ENCODE measurements at regions not wholly inside any gene's neighbourhood (a gene's known extent, or its start where the extent isn't known, plus 50 kb on each side); places are given as distances from the start of the nearest gene placed in this dataset.

GRCh38 chr11:134850566-134850965, 438.5 kb upstream of the B3GAT1 start:
- Histone ChIP-seq H2AFZ (ENCODE audit: low read depth, low read length) (no peak overlapping the region), H3K79me2 (ENCODE audit: insufficient read depth, low read length) (no peaks in the 10 kb centered on the region), H3K36me3 (ENCODE audit: insufficient read depth, low read length) (no peaks in the 10 kb centered on the region), H3K4me2 (ENCODE audit: low read length) (no peak overlapping the region), H3K4me3 (ENCODE audit: insufficient read depth, low read depth, low read length) (no peak overlapping the region), H3K27me3 (ENCODE audit: insufficient read depth, low read length) (no peaks in the 10 kb centered on the region), H3K9me3 (ENCODE audit: insufficient read depth, low read depth, low read length) (no peaks in the 10 kb centered on the region), H3K27ac (ENCODE audit: low read depth, low read length) (no peak overlapping the region), H4K20me1 (ENCODE audit: insufficient read depth, low read length) (no peaks in the 10 kb centered on the region), H3K4me1 (ENCODE audit: insufficient read depth, low read length) (no peaks in the 10 kb centered on the region), H3K9ac (ENCODE audit: low read length) (no peak overlapping the region)
- no peaks in the 10 kb centered on the region for H3K36me3 Mint-ChIP-seq (ENCODE audit: low read depth, unreplicated experiment)
- DNase-seq (ENCODE audit: low read depth), result no peak
- no peak overlapping the region for H3K4me3 Mint-ChIP-seq (ENCODE audit: unreplicated experiment)
- peaks cover 2% of the 10 kb centered on the region for H3K4me1 Mint-ChIP-seq (ENCODE audit: low read depth, unreplicated experiment)
- TF ChIP-seq CTCF (IDR thresholded peaks at IDR 0.05; ENCODE audit: insufficient read depth, low read depth, low read length) (no peak), EZH2 (IDR thresholded peaks at IDR 0.05; ENCODE audit: insufficient read depth, low read length) (no peak)
- no peak overlapping the region for H3K27ac Mint-ChIP-seq (ENCODE audit: unreplicated experiment)
- no peak for FAIRE-seq
- peaks cover 24% of the 10 kb centered on the region for H3K27me3 Mint-ChIP-seq (ENCODE audit: low read depth, unreplicated experiment)
- H3K9me3 Mint-ChIP-seq (ENCODE audit: unreplicated experiment), result peaks cover 3% of the 10 kb centered on the region

- no peak overlapping the region for H3K27ac ChIP-seq (ENCODE audit: low read depth, low read length)
- no peaks in the 10 kb centered on the region for H3K4me1 ChIP-seq (ENCODE audit: insufficient read depth, low read length)
- H3K4me3 ChIP-seq (ENCODE audit: insufficient read depth, low read depth, low read length), result no peak overlapping the region
- no peaks in the 10 kb centered on the region for H3K79me2 ChIP-seq (ENCODE audit: insufficient read depth, low read length)
- no peak for DNase-seq (ENCODE audit: low read depth)
- H3K9ac ChIP-seq (ENCODE audit: low read length), result no peak overlapping the region
- no peak overlapping the region for H3K4me3 Mint-ChIP-seq (ENCODE audit: unreplicated experiment)
- H3K27me3 ChIP-seq (ENCODE audit: insufficient read depth, low read length), result no peaks in the 10 kb centered on the region
- H3K9me3 ChIP-seq (ENCODE audit: insufficient read depth, low read depth, low read length), result no peaks in the 10 kb centered on the region
- no peaks in the 10 kb centered on the region for H4K20me1 ChIP-seq (ENCODE audit: insufficient read depth, low read length)
- no peak overlapping the region for H3K4me2 ChIP-seq (ENCODE audit: low read length)
- no peak for FAIRE-seq
- TF ChIP-seq CTCF (IDR thresholded peaks at IDR 0.05; ENCODE audit: insufficient read depth, low read depth, low read length) (no peak), EZH2 (IDR thresholded peaks at IDR 0.05; ENCODE audit: insufficient read depth, low read length) (no peak)
- H3K27ac Mint-ChIP-seq (ENCODE audit: unreplicated experiment), result no peak overlapping the region
- H2AFZ ChIP-seq (ENCODE audit: low read depth, low read length), result no peak overlapping the region
- H3K36me3 Mint-ChIP-seq (ENCODE audit: low read depth, unreplicated experiment), result no peaks in the 10 kb centered on the region
- H3K9me3 Mint-ChIP-seq (ENCODE audit: unreplicated experiment), result peaks cover 3% of the 10 kb centered on the region
- peaks cover 28% of the 10 kb centered on the region for H3K27me3 Mint-ChIP-seq (ENCODE audit: low read depth, unreplicated experiment)
- peaks cover 2% of the 10 kb centered on the region for H3K4me1 Mint-ChIP-seq (ENCODE audit: low read depth, unreplicated experiment)
- H3K36me3 ChIP-seq (ENCODE audit: insufficient read depth, low read length), result no peaks in the 10 kb centered on the region
Observed at GRCh38 chr11:134849833-134850232, 437.8 kb upstream of the B3GAT1 start.

GRCh38 chr11:134847083-134847715, 435.2 kb upstream of the B3GAT1 start:
- no peaks in the 10 kb centered on the region for H3K4me1 ChIP-seq (ENCODE audit: insufficient read depth, low read length)
- Mint-ChIP-seq H3K36me3 (ENCODE audit: low read depth, unreplicated experiment) (no peaks in the 10 kb centered on the region), H3K27ac (ENCODE audit: unreplicated experiment) (no peak overlapping the region), H3K27me3 (ENCODE audit: low read depth, unreplicated experiment) (peaks cover 28% of the 10 kb centered on the region), H3K4me1 (ENCODE audit: low read depth, unreplicated experiment) (no peaks in the 10 kb centered on the region), H3K9me3 (ENCODE audit: unreplicated experiment) (no peaks in the 10 kb centered on the region), H3K4me3 (ENCODE audit: unreplicated experiment) (no peak overlapping the region)
- no peaks in the 10 kb centered on the region for H3K79me2 ChIP-seq (ENCODE audit: insufficient read depth, low read length)
- no peak for FAIRE-seq
- DNase-seq (ENCODE audit: low read depth), result no peak
- no peaks in the 10 kb centered on the region for H3K27me3 ChIP-seq (ENCODE audit: insufficient read depth, low read length)
- no peak overlapping the region for H2AFZ ChIP-seq (ENCODE audit: low read depth, low read length)
- H4K20me1 ChIP-seq (ENCODE audit: insufficient read depth, low read length), result no peaks in the 10 kb centered on the region
- no peak for TF ChIP-seq EZH2 (IDR thresholded peaks at IDR 0.05; ENCODE audit: insufficient read depth, low read length)
- no peak for TF ChIP-seq CTCF (IDR thresholded peaks at IDR 0.05; ENCODE audit: insufficient read depth, low read depth, low read length)
- no peak overlapping the region for H3K4me3 ChIP-seq (ENCODE audit: insufficient read depth, low read depth, low read length)
- H3K27ac ChIP-seq (ENCODE audit: low read depth, low read length), result no peak overlapping the region
- no peak overlapping the region for H3K4me2 ChIP-seq (ENCODE audit: low read length)
- no peaks in the 10 kb centered on the region for H3K36me3 ChIP-seq (ENCODE audit: insufficient read depth, low read length)
- no peaks in the 10 kb centered on the region for H3K9me3 ChIP-seq (ENCODE audit: insufficient read depth, low read depth, low read length)
- H3K9ac ChIP-seq (ENCODE audit: low read length), result no peak overlapping the region

All from astrocyte (in vitro differentiated cells and primary cell).